CD4-positive, alpha-beta memory T cell (primary cell): ENCODE measurements at regions not wholly inside any gene's neighbourhood (a gene's known extent, or its start where the extent isn't known, plus 50 kb on each side); places are given as distances from the start of the nearest gene placed in this dataset.

ENCODE experiments used
- CTCF ChIA-PET: fragments of 350-600 bp; sonication (Branson Sonifier 250); formaldehyde crosslinking; loops from one replicate; lab custom pipeline; 2021; ENCODE audit warnings: inconsistent platforms; ENCODE audit not compliant: partially characterized antibody; lab: Charles Lee
- POLR2A ChIA-PET: fragments of 350-600 bp; sonication (Branson Sonifier 250); formaldehyde crosslinking; loops from one replicate; lab custom pipeline; 2021; ENCODE audit not compliant: partially characterized antibody; lab: Charles Lee
- DNase-seq, 5 donors: peaks; one replicate each; pipeline versions ENCODE4 v3.0.0 to v3.0.0-alpha.2; 2020 to 2022; ENCODE audit warnings: mixed read lengths in 1 of 5
- H3K27ac ChIP-seq: one replicate; pipeline ENCODE4 v1.7.0; 2013; ENCODE audit warnings: low read depth, low read length
- H3K27me3 ChIP-seq: 2 replicates; pipeline ENCODE4 v1.7.0; 2013; ENCODE audit warnings: mild to moderate bottlenecking, low read length, moderate library complexity; ENCODE audit not compliant: insufficient read depth
- H3K36me3 ChIP-seq: 2 replicates; pipeline ENCODE4 v1.7.0; 2013; ENCODE audit warnings: mild to moderate bottlenecking, low read length, moderate library complexity; ENCODE audit not compliant: insufficient read depth
- H3K4me1 ChIP-seq: 2 replicates; pipeline ENCODE4 v1.7.0; 2013; ENCODE audit warnings: mild to moderate bottlenecking, low read length, moderate library complexity; ENCODE audit not compliant: insufficient read depth
- H3K4me3 ChIP-seq, 2 donors: one replicate each; pipeline ENCODE4 v1.7.0; 2013; ENCODE audit warnings: low read length in 2 of 2, mild to moderate bottlenecking in 1 of 2
- H3K9me3 ChIP-seq, 2 donors: one replicate each; pipeline ENCODE4 v1.7.0; 2013; ENCODE audit warnings: low read length in 2 of 2, control low read depth in 1 of 2; ENCODE audit not compliant: control insufficient read depth in 1 of 2
- H3K27ac Mint-ChIP-seq, 7 donors: one replicate each; pipeline ENCODE4 v1.8.0; 2020 to 2021; ENCODE audit warnings: mixed read lengths in 7 of 7, mild to moderate bottlenecking in 6 of 7, inconsistent platforms in 3 of 7, moderate library complexity in 3 of 7
- H3K27me3 Mint-ChIP-seq, 2 donors: one replicate each; pipeline ENCODE4 v1.8.0; 2020 to 2021; ENCODE audit warnings: mixed read lengths in 2 of 2
- H3K36me3 Mint-ChIP-seq, 2 donors: one replicate each; pipeline ENCODE4 v1.8.0; 2020 to 2021; ENCODE audit warnings: mixed read lengths in 2 of 2, inconsistent platforms in 1 of 2, mild to moderate bottlenecking in 1 of 2
- H3K4me1 Mint-ChIP-seq, 4 donors: one replicate each; pipeline ENCODE4 v1.8.0; 2020 to 2021; ENCODE audit warnings: mixed read lengths in 4 of 4, mild to moderate bottlenecking in 1 of 4
- H3K4me3 Mint-ChIP-seq, 8 donors: one replicate each; pipeline ENCODE4 v1.8.0; 2020 to 2021; ENCODE audit warnings: mixed read lengths in 8 of 8, mild to moderate bottlenecking in 7 of 8, moderate library complexity in 6 of 8, inconsistent platforms in 3 of 8
- H3K9me3 Mint-ChIP-seq, 8 donors: one replicate each; pipeline ENCODE4 v1.8.0; 2020 to 2021; ENCODE audit warnings: mixed read lengths in 8 of 8, mild to moderate bottlenecking in 5 of 8, inconsistent platforms in 3 of 8, moderate library complexity in 1 of 8
- intact Hi-C: fragments of 100-400 bp; cut with micrococcal nuclease; formaldehyde crosslinking; loops from one replicate; pipeline ENCODE4 v1.15.1; 2023

- H3K4me1 ChIP-seq: no peaks in the 10 kb centered on the region
- H3K9me3 Mint-ChIP-seq: peaks cover 0 to 5% (median 1%) of the 10 kb centered on the region in 8 donors
- H3K27me3 Mint-ChIP-seq: peaks cover 6 to 9% of the 10 kb centered on the region in 2 donors
- DNase-seq: no peak
- H3K27ac Mint-ChIP-seq: no peak overlapping the region
- no peak overlapping the region for H3K4me3 Mint-ChIP-seq
- no peaks in the 10 kb centered on the region for H3K36me3 ChIP-seq
- no peak overlapping the region for H3K4me3 ChIP-seq
- H3K36me3 Mint-ChIP-seq: no peaks in the 10 kb centered on the region
- ChIA-PET POLR2A (no interaction called here), CTCF (no interaction called here)
- H3K4me1 Mint-ChIP-seq: no peaks in the 10 kb centered on the region
- H3K27me3 ChIP-seq: no peaks in the 10 kb centered on the region
- H3K27ac ChIP-seq: no peak overlapping the region
- H3K9me3 ChIP-seq: no peaks in the 10 kb centered on the region
- intact Hi-C loops: no loop called here
These were observed 50.5 kb upstream of the BMPER start for GRCh38 chr7:33854801-33855350.
